Stimulated activated naive B cell treated with anti-CD40 and anti-IgM and Interleukin-4, amounts not matched to agents 10 μg/mL and 1 μg/mL and 100 μg/mL, for 72 hours (primary cell): ENCODE measurements at regions not wholly inside any gene's neighbourhood (a gene's known extent, or its start where the extent isn't known, plus 50 kb on each side); places are given as distances from the start of the nearest gene placed in this dataset.

Experiments
- ATAC-seq, 2 donors: fragments of 150-1000 bp; cut with Tn5 transposase; replicated peaks; 2 replicates each; pipeline ENCODE4 v1.10.0; 2021; ENCODE audit warnings: moderate library complexity in 1 of 2
- DNase-seq: peaks from one replicate; pipeline ENCODE4 v3.0.0; 2021
- H3K27ac Mint-ChIP-seq: one replicate; pipeline ENCODE4 v1.8.0; 2022; ENCODE audit warnings: mild to moderate bottlenecking, mixed read lengths
- H3K27me3 Mint-ChIP-seq, 2 donors: one replicate each; pipeline ENCODE4 v1.8.0; 2022; ENCODE audit warnings: mixed read lengths in 2 of 2
- H3K36me3 Mint-ChIP-seq, 2 donors: one replicate each; pipeline ENCODE4 v1.8.0; 2022; ENCODE audit warnings: mixed read lengths in 2 of 2, mild to moderate bottlenecking in 1 of 2
- H3K4me1 Mint-ChIP-seq, 2 donors: one replicate each; pipeline ENCODE4 v1.8.0; 2022; ENCODE audit warnings: mixed read lengths in 2 of 2, mild to moderate bottlenecking in 1 of 2
- H3K4me3 Mint-ChIP-seq, 2 donors: one replicate each; pipeline ENCODE4 v1.8.0; 2022; ENCODE audit warnings: mild to moderate bottlenecking in 2 of 2, mixed read lengths in 2 of 2, moderate library complexity in 1 of 2
- H3K9me3 Mint-ChIP-seq, 2 donors: one replicate each; pipeline ENCODE4 v1.8.0; 2022; ENCODE audit warnings: mixed read lengths in 2 of 2, mild to moderate bottlenecking in 1 of 2

DNA sequence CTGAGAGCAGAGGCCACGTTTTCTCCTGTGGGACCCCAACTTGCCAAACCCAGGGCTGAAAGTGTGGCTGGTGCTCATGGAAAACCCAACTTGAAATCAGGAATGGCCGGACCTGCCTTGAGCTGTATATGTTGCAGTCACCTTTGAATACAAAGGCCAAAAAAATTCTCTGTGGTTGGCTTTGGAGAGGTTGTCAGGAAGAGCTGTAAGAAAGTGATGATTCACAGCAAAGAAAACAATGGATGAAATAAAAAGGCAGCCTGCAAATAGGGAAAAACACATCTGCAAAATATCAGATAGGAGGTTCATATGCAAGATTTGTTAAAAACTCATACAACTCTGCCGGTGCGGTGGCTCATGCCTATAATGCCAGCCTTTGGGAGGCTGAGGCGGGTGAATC is 715.8 kb downstream of the UQCRFS1 start:
- Mint-ChIP-seq H3K27ac (no peak overlapping the region), H3K9me3 (no peaks in the 10 kb centered on the region), H3K36me3 (no peaks in the 10 kb centered on the region), H3K4me1 (peaks cover 0 to 2% of the 10 kb centered on the region in 2 donors), H3K27me3 (no peaks in the 10 kb centered on the region), H3K4me3 (no peak overlapping the region)
- DNase-seq (no peak), ATAC-seq (no peak)

DNA sequence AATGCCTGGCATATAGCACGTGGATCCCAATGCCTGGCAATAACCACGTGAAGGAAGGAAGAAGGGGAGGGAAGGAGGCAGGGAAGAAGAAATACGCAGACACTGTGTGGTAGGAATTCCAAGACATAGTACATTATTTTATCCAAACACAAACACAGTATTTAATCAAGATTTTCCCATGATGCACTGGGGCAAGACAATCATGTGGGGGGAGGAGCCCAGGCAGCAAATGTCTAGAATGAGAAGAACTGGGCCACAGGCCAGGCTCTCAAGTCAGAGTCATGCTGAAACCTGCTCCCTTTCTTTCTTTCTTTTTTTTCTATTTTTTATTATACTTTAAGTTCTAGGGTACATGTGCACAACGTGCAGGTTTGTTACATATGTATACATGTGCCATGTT is 717.9 kb downstream of the UQCRFS1 start:
- Mint-ChIP-seq H3K9me3 (no peaks in the 10 kb centered on the region), H3K4me3 (no peak overlapping the region)

DNA sequence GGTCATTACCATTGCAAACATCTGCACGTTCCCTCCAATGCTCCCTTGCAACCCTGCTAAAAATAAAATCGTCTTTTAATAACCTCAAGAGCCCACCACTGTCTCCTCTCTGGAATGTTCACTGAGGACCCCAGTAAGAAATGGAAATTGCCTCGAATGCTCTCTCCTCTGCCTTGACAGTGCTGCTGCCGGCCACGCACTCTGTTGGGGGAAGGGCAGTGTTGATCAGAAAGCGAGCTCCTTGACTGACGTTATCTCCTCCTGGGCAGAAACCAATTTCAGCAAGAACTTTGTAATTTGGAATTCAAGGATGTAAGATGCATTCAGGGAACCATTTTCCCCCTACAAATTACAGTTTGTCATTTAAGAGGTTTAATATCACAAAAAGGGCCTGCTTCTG is 718.5 kb downstream of the UQCRFS1 start:
- DNase-seq (no peak), ATAC-seq (no peak)
- Mint-ChIP-seq H3K27me3 (no peaks in the 10 kb centered on the region), H3K4me1 (no peaks in the 10 kb centered on the region), H3K36me3 (no peaks in the 10 kb centered on the region), H3K4me3 (no peak overlapping the region), H3K27ac (no peak overlapping the region), H3K9me3 (no peaks in the 10 kb centered on the region)

More for the DNA sequence above, 717.9 kb downstream of the UQCRFS1 start:
- DNase-seq (no peak), ATAC-seq (no peak)
- no peaks in the 10 kb centered on the region for H3K36me3 Mint-ChIP-seq
- no peaks in the 10 kb centered on the region for H3K27me3 Mint-ChIP-seq
- no peaks in the 10 kb centered on the region for H3K4me1 Mint-ChIP-seq
- H3K27ac Mint-ChIP-seq: no peak overlapping the region

- no peaks in the 10 kb centered on the region for H3K36me3 Mint-ChIP-seq
- H3K4me1 Mint-ChIP-seq: no peaks in the 10 kb centered on the region
- H3K9me3 Mint-ChIP-seq: no peaks in the 10 kb centered on the region
- no peaks in the 10 kb centered on the region for H3K27me3 Mint-ChIP-seq
- H3K27ac Mint-ChIP-seq: no peak overlapping the region
- ATAC-seq (no peak), DNase-seq (no peak)
- no peak overlapping the region for H3K4me3 Mint-ChIP-seq
Observed at GRCh38 chr19:28493884-28494283, 719.1 kb downstream of the UQCRFS1 start.

- DNase-seq: no peak
- Mint-ChIP-seq H3K4me3 (no peak overlapping the region), H3K27me3 (no peaks in the 10 kb centered on the region), H3K27ac (no peak overlapping the region), H3K36me3 (no peaks in the 10 kb centered on the region), H3K9me3 (no peaks in the 10 kb centered on the region), H3K4me1 (peaks cover 3 to 8% of the 10 kb centered on the region in 2 donors)
- ATAC-seq: no peak
Observed at GRCh38 chr19:28492621-28493020, 720.3 kb downstream of the UQCRFS1 start.

DNA sequence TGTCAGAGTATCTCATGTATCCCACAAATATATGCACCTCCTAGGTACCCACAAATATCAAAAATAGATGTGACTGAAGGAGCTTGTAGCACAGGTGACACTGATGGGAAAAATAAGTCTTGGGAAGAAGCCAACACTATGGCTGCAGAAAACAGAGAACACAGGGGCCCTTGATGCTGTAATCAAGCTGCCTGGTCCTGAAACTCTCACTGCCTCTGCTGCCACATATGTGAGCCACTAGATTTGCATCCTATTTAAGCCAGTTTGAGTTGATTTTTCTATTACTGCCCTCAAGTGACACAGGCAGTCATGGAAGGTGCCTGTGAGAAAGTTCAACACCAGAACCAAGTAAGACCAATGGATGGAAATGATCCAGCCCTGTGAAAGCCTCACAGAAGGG is 720.8 kb downstream of the UQCRFS1 start:
- Mint-ChIP-seq H3K4me1 (peaks cover 3 to 12% of the 10 kb centered on the region in 2 donors), H3K27ac (no peak overlapping the region), H3K27me3 (no peaks in the 10 kb centered on the region), H3K36me3 (no peaks in the 10 kb centered on the region), H3K9me3 (no peaks in the 10 kb centered on the region), H3K4me3 (no peak overlapping the region)
- DNase-seq (no peak), ATAC-seq (no peak)

DNA sequence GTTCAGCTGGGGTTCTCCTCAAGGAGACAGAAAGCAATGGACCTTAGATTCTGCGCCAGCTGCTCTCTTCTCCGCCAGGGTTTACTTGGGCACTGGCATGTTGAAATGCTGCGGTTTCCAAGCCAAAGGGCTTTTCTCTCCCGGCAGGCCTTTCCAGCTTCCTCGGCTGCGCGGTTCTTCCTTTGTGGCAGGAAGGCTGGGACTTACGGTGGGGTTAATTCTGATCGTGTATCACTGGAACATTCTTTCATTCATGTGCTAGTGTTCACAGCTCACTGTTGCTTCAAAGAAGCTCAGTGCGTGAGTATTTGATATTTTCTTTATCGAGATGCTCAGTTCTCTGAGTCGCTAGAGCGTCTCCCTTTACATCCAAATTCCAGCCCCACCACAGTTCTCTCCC is 723.2 kb downstream of the UQCRFS1 start:
- no peaks in the 10 kb centered on the region for H3K9me3 Mint-ChIP-seq

GRCh38 chr19:28489126-28489660 is 723.8 kb downstream of the UQCRFS1 start:
- Mint-ChIP-seq H3K9me3 (no peaks in the 10 kb centered on the region), H3K4me3 (no peak overlapping the region), H3K36me3 (no peaks in the 10 kb centered on the region), H3K27ac (no peak overlapping the region), H3K4me1 (peaks cover 7 to 20% of the 10 kb centered on the region in 2 donors), H3K27me3 (no peaks in the 10 kb centered on the region)
- DNase-seq (no peak), ATAC-seq (no peak)

More for the DNA sequence above, 723.2 kb downstream of the UQCRFS1 start:
- Mint-ChIP-seq H3K4me3 (no peak overlapping the region), H3K27me3 (no peaks in the 10 kb centered on the region), H3K27ac (no peak overlapping the region), H3K36me3 (no peaks in the 10 kb centered on the region), H3K4me1 (peaks cover 7 to 20% of the 10 kb centered on the region in 2 donors)
- ATAC-seq: no peak
- no peak for DNase-seq

- H3K4me3 Mint-ChIP-seq: no peak overlapping the region
- no peak overlapping the region for H3K27ac Mint-ChIP-seq
- H3K36me3 Mint-ChIP-seq: no peaks in the 10 kb centered on the region
- no peaks in the 10 kb centered on the region for H3K9me3 Mint-ChIP-seq
- DNase-seq: no peak
- peaks cover 11 to 20% of the 10 kb centered on the region in 2 donors for H3K4me1 Mint-ChIP-seq
- peak in 1 of 2 donors; percentile 30 for ATAC-seq
- H3K27me3 Mint-ChIP-seq: no peaks in the 10 kb centered on the region
Observed at GRCh38 chr19:28487999-28488398, 725.0 kb downstream of the UQCRFS1 start.

DNA sequence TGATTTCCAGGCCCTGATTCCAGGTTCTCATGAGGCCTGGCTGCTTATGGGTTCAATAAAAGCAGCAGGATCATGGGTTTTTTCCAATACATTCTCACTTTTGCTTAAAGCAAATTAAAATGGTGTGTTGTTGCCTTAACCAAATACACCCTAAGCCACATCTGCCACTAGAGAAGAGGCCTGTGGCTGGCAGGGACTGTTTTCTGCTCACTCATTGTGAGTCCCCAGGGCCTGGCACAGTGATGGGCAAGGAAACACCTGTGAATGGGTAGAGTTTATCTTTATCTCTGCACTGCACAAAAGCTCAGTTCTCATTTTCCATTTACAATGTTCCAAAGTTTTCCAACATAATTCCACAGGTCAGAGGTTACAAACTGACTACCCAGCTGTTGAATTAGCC is 726.0 kb downstream of the UQCRFS1 start:
- H3K36me3 Mint-ChIP-seq: no peaks in the 10 kb centered on the region
- H3K4me1 Mint-ChIP-seq: peaks cover 12 to 20% of the 10 kb centered on the region in 2 donors
- ATAC-seq: peak; percentile 60 to 77
- DNase-seq: no peak
- no peaks in the 10 kb centered on the region for H3K9me3 Mint-ChIP-seq
- H3K27me3 Mint-ChIP-seq: no peaks in the 10 kb centered on the region
- H3K27ac Mint-ChIP-seq: no peak overlapping the region
- no peak overlapping the region for H3K4me3 Mint-ChIP-seq

GRCh38 chr19:28486473-28486872 is 726.5 kb downstream of the UQCRFS1 start:
- Mint-ChIP-seq H3K27ac (no peak overlapping the region), H3K4me1 (peaks cover 12 to 21% of the 10 kb centered on the region in 2 donors), H3K9me3 (no peaks in the 10 kb centered on the region), H3K36me3 (no peaks in the 10 kb centered on the region), H3K4me3 (no peak overlapping the region), H3K27me3 (no peaks in the 10 kb centered on the region)
- no peak for ATAC-seq
- no peak for DNase-seq

- ATAC-seq: no peak
- peaks cover 17 to 29% of the 10 kb centered on the region in 2 donors for H3K4me1 Mint-ChIP-seq
- H3K27ac Mint-ChIP-seq: no peak overlapping the region
- H3K27me3 Mint-ChIP-seq: no peaks in the 10 kb centered on the region
- no peak overlapping the region for H3K4me3 Mint-ChIP-seq
- DNase-seq: no peak
- no peaks in the 10 kb centered on the region for H3K9me3 Mint-ChIP-seq
- no peaks in the 10 kb centered on the region for H3K36me3 Mint-ChIP-seq
Observed at GRCh38 chr19:28485292-28485691, 727.7 kb downstream of the UQCRFS1 start.

DNA sequence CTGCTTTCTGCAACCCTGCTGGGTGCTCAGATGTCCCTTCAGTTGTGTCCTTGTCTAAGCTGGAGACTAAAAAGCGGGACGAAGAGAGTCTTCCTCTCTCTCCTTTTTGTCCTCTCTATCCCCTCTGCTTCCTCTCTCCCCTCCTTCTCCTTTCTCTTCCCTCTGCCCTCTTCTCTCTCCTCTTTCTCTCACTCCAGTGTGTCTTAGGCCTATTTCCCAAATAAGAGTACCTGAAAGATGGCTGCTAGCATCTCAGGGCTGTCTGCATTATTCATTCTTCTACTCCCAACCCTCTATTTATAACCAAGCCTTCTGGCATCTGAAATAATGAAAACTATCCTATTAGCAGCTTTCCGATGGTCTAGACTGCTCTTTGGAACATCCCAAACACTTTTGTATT is 729.8 kb downstream of the UQCRFS1 start:
- DNase-seq (no peak), ATAC-seq (no peak)
- H3K9me3 Mint-ChIP-seq: no peaks in the 10 kb centered on the region
- H3K27me3 Mint-ChIP-seq: no peaks in the 10 kb centered on the region
- H3K4me3 Mint-ChIP-seq: no peak overlapping the region
- no peaks in the 10 kb centered on the region for H3K36me3 Mint-ChIP-seq
- no peak overlapping the region for H3K27ac Mint-ChIP-seq
- H3K4me1 Mint-ChIP-seq: peaks cover 17 to 27% of the 10 kb centered on the region in 2 donors

GRCh38 chr19:28482221-28482620 is 730.7 kb downstream of the UQCRFS1 start:
- no peaks in the 10 kb centered on the region for H3K36me3 Mint-ChIP-seq
- H3K4me3 Mint-ChIP-seq: no peak overlapping the region
- ATAC-seq: no peak
- no peak overlapping the region for H3K27ac Mint-ChIP-seq
- DNase-seq: no peak
- H3K4me1 Mint-ChIP-seq: peaks cover 14 to 17% of the 10 kb centered on the region in 2 donors
- no peaks in the 10 kb centered on the region for H3K9me3 Mint-ChIP-seq
- no peaks in the 10 kb centered on the region for H3K27me3 Mint-ChIP-seq

- Mint-ChIP-seq H3K27me3 (no peaks in the 10 kb centered on the region), H3K27ac (no peak overlapping the region), H3K9me3 (no peaks in the 10 kb centered on the region), H3K4me1 (peaks cover 14 to 15% of the 10 kb centered on the region in 2 donors), H3K4me3 (no peak overlapping the region), H3K36me3 (no peaks in the 10 kb centered on the region)
- DNase-seq: no peak
- ATAC-seq: no peak
Observed at GRCh38 chr19:28481674-28482073, 731.3 kb downstream of the UQCRFS1 start.

DNA sequence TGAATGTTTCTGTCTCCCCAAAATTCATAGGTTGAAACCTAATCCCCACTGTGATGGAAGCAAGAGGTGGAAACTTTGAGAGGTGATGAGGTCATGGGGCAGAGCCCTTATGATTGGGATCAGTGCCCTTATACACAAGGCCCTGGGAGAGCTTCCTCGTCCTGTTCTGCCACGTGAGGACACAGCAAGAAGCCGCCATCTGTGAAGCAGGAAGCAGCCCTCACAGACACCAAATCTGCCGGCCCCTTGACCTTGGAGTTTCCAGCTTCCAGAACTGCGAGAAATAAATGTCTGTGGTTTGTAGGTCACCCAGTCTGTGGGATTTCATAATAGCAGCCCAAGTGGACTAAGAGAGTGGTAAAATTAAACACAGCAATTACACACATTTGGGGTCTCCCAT is 737.4 kb downstream of the UQCRFS1 start:
- Mint-ChIP-seq H3K36me3 (no peaks in the 10 kb centered on the region), H3K27me3 (peaks cover 0 to 6% of the 10 kb centered on the region in 2 donors), H3K27ac (no peak overlapping the region), H3K9me3 (peaks cover 0 to 1% of the 10 kb centered on the region in 2 donors), H3K4me3 (no peak overlapping the region), H3K4me1 (peaks cover 1 to 24% of the 10 kb centered on the region in 2 donors)
- no peak for DNase-seq
- ATAC-seq: no peak
